HG03457 (cell line): ENCODE measurements at regions not wholly inside any gene's neighbourhood (a gene's known extent, or its start where the extent isn't known, plus 50 kb on each side); places are given as distances from the start of the nearest gene placed in this dataset.

Experiments
- ATAC-seq: cut with Tn5 transposase; IDR thresholded peaks from one replicate; pipeline ENCODE4 v1.9.1; 2021; ENCODE audit warnings: moderate number of reproducible peaks; ENCODE audit not compliant: unreplicated experiment

GRCh38 chr2:831622-832021 lies 119.0 kb upstream of the SNTG2 start:
- no peak for ATAC-seq

DNA sequence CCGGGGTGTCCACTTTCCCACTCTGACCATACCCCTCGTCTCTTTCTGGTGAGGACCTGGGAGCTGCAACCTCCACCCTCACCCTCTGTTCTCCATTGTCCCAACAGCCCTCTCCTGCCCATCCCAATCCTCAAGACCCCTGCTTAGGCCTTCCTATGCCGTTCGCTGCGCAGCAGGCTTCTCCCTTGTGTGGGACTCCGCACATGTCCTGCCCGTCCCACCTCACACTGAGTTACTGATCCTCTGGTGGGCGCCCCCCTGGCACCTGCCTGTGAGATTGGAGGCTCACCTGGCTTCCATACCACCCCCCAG lies 119.5 kb upstream of the SNTG2 start:
- no peak for ATAC-seq

- ATAC-seq: no peak
These were observed 120.0 kb upstream of the SNTG2 start for GRCh38 chr2:830419-831224.

DNA sequence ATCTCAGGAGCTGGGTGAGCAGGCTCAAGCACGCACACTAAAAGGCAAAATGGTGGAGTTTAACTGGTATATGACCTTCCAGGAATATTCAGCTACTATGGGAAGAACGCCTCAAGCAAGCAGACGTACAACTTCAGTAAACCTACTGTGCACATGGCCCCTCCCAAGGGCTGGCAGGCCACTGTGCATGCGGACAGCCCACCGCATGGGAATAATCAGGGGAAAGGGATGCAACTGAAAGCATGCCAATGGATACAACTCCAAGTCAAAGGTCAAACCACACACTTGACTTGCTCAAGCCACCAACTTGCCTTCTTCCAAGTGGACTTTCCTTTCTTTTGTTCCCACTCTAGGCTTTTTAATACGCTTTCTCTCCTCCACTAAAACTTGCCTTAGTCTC lies 121.6 kb upstream of the SNTG2 start:
- ATAC-seq: no peak

GRCh38 chr2:824954-825353 lies 125.7 kb upstream of the SNTG2 start:
- no peak for ATAC-seq

DNA sequence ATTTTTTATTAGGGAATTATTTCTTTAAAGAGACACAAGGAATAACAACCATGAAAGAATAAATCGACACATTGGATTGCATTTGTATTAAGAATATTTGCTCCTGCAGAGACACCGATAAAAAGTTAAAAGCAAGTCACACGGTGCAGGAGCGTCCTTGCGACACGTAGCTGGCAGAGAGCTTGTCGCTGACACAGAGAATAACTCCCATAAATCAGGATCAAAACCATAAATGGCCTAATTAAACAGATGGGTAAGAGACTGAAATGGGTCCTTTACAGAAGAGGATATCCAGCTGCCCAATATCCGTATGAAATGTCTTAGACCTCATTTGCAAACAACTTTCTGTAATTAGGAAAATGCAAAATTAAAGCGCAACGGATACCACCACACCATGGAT lies 126.1 kb upstream of the SNTG2 start:
- no peak for ATAC-seq

- ATAC-seq: no peak
These were observed 129.1 kb upstream of the SNTG2 start for GRCh38 chr2:821546-821945.

DNA sequence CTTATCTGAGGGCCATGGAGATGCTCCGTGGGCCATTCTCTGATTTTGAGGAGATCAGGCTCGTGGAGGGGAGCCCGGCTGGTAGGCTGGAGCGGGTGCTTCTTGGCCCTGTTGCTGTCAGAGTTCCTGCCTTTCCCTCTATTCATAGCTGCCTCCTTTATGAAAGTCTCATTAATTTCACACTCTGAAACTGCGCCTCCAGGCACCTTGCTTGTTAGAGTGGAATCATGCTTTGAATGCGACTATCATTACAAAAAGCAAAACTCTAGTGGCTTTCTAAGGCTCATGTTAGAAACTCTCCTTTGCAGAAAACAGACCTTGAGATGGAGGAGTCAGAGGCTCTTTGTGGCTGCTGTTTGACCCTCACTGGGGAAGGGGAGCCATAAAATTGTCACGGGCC lies 131.0 kb upstream of the SNTG2 start:
- ATAC-seq: no peak

DNA sequence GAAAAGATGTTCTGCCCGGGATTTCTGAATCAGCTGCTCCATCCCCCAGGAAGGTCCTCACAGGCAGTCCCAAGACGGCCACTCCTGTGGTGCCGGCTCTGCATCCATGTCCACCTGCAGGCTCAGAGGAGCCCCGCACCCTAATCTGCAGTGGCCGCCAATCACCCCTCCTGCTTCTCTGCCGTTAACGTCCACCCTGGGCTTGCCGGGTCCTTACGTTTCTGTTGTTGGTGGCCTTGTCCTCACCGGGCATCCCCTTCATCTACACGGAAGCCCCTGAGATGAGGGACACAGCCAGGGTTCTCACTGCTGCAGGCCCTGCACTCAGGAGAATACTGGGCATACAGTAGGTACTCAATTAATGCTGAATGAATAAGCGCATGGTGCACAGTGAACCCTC lies 131.5 kb upstream of the SNTG2 start:
- no peak for ATAC-seq

DNA sequence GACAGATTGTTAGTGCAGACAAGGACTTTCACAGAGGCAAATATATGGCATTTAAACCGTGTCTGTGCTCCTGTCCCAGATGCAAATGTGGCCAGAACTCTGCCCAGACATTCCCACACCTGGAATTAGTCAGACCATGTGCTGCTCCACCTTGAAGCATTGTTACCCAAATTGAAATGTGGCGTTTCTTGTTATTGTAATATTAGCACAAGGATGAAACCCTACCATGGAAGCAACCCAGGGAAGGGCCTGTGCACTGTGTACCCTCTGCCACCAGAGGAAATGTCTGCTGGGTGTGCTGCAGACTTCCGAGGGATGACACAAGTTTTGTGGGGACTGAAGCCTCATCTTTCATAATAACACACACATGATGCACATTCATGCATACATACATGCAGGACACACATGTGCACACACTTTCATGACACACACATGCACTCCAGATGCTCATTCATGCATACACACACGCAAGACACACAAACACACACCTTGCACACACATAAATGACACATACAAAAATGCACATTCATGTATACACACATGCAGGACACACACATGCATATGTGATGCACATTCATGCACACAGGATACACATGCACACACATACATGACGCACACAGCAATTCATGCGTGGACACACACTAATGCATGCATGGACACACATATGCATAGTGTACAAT lies 133.2 kb upstream of the SNTG2 start:
- no peak for ATAC-seq

DNA sequence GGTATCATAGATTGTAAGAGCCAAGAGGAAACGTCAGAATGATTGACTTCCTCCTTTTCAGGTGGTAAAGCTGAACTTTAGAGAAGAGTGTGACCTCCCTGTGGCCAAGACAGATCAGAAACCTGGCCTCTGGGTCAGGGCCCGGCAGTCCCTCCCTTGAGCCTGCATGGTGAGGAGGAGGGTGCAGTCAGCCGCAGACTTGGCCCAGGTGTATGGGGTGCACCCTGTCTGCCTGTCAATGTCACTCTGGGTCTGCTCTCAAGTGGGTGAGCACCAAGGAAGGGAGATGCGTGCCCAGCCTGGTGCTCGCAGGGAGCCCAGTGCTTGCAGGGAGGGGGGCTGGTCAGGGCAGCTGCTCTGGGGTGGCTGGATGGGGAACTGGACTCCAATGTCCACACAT lies 134.4 kb upstream of the SNTG2 start:
- no peak for ATAC-seq

GRCh38 chr2:810397-810796 lies 133.2 kb upstream of the TMEM18 start:
- no peak for ATAC-seq

GRCh38 chr2:807300-807699 lies 130.1 kb upstream of the TMEM18 start:
- no peak for ATAC-seq

DNA sequence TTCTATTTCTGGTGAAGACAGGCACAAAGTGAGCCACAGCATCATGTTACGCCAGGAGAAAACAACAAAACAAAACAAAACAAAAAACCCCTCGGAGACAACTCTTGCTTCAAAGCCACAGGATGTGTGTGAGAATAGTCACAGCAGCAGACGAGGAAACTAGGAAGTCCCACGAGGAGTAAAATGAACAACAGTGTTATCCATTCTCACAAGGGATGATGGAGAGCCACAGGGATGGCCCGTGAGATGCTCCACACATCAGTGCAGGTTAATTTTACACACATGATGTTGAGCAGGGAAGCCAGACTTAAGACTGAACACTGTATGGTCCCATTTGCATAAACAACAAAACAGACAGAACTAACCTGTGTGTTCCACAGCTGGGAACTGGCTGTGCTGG lies 128.5 kb upstream of the TMEM18 start:
- ATAC-seq: no peak

- no peak for ATAC-seq
These were observed 120.8 kb upstream of the TMEM18 start for GRCh38 chr2:797993-798392.

- ATAC-seq: no peak
These were observed 120.3 kb upstream of the TMEM18 start for GRCh38 chr2:797556-797955.

GRCh38 chr2:796141-796985 lies 119.2 kb upstream of the TMEM18 start:
- ATAC-seq: no peak

DNA sequence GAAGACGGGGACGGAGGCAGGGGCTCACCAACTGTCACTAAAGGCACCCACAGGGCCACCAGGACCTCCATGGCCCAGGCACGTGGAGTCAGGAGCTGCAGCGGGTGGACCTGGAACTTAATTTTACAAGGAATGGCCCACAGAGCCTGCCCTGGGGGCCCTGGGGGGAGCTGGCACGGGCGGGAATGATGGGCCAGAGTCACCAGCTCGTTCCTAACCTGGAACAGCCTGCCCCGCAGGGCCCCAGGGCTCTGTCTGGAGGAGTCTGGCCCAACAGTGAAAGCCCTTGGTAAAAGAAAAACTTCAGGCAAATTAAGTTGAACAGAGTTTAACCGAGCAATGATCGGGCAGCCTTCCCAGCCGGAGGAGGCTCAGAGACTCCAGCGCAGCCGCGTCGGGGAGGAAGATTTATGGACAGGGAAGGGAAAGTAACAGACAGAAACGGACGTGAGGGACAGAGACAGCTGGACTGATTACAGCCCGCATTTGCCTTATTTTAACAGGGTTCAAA lies 118.4 kb upstream of the TMEM18 start:
- ATAC-seq: no peak

GRCh38 chr2:794554-795241 lies 117.5 kb upstream of the TMEM18 start:
- no peak for ATAC-seq

DNA sequence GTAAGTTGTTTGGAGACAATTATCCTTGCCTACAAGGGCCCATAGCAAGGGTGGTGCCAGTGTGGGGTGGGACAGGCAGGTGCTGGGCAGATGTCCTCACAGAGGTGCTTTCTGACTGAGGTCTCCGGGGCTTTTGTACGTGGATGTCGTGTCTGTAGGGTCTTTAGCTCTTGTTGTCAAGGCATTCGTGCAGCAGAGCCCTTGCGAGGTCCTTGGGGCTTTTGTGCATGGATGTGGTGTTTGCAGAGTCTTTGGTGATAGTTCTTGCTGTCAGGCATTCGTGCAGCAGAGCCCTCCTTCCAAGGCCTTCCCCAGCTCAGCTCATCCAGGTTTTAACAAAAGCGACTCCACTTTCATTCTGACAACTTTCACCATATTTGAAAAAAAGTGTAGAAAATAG lies 116.0 kb upstream of the TMEM18 start:
- ATAC-seq: no peak

DNA sequence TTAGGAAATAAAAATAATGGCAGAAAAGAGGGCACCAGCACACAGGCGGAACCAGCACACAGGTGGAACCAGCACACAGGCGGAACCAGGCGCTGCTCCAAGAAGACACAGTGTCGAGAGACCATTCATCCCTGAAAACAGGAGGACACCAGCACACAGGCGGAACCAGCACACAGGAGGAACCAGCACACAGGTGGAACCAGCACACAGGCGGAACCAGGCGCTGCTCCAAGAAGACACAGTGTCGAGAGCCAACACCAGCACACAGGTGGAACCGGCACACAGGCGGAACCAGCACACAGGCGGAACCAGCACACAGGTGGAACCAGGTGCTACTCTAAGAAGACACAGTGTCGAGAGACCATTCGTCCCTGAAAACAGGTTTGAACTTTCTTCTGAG lies 115.5 kb upstream of the TMEM18 start:
- no peak for ATAC-seq
